Neural cell (in vitro differentiated cells): ENCODE measurements at regions not wholly inside any gene's neighbourhood (a gene's known extent, or its start where the extent isn't known, plus 50 kb on each side); places are given as distances from the start of the nearest gene placed in this dataset.

Source experiments
- H2AFZ ChIP-seq: fragments of 200-600, 300-800 bp; sonication (generic), shearing (Covaris generic); 2 replicates; pipeline ENCODE4 v1.6.0; 2014; ENCODE audit warnings: low read depth, mild to moderate bottlenecking, antibody characterized with exemption, low read length, moderate library complexity
- H3F3A ChIP-seq: fragments of 200-600 bp; shearing (Covaris generic); 2 replicates; pipeline ENCODE4 v1.6.1; 2016; ENCODE audit warnings: mild to moderate bottlenecking, moderate library complexity, mixed read lengths, antibody characterized with exemption, low read length; ENCODE audit not compliant: insufficient read depth, poor library complexity, severe bottlenecking
- H3K27ac ChIP-seq: fragments of 200-600, 300-800 bp; sonication (generic), shearing (Covaris generic); 2 replicates; pipeline ENCODE4 v1.5.1; 2014; ENCODE audit warnings: mild to moderate bottlenecking, low read length, moderate library complexity
- H3K27me3 ChIP-seq: fragments of 300-800, 200-600 bp; sonication (generic), shearing (Covaris generic); 2 replicates; pipeline ENCODE4 v1.6.0; 2014; ENCODE audit warnings: mild to moderate bottlenecking, low read depth, low read length, moderate library complexity; ENCODE audit not compliant: insufficient read depth
- H3K36me3 ChIP-seq: fragments of 300-800, 200-600 bp; sonication (generic), shearing (Covaris generic); 2 replicates; pipeline ENCODE4 v1.5.1; 2014; ENCODE audit warnings: mild to moderate bottlenecking, antibody characterized with exemption, low read length, moderate library complexity; ENCODE audit not compliant: insufficient read depth
- H3K4me2 ChIP-seq: fragments of 300-800, 200-600 bp; sonication (generic), shearing (Covaris generic); 2 replicates; pipeline ENCODE4 v1.6.0; 2014; ENCODE audit warnings: mild to moderate bottlenecking, low read length
- H3K4me3 ChIP-seq: fragments of 300-800, 200-600 bp; sonication (generic), shearing (Covaris generic); 2 replicates; pipeline ENCODE4 v1.5.1; 2014; ENCODE audit warnings: mild to moderate bottlenecking, low read length, moderate library complexity
- H3K79me2 ChIP-seq: fragments of 200-600 bp; shearing (Covaris generic); replicated peaks from 2 replicates; pipeline ENCODE4 v1.6.0; 2014; ENCODE audit warnings: mild to moderate bottlenecking, low read length, moderate library complexity; ENCODE audit not compliant: insufficient read depth
- H3K9ac ChIP-seq: fragments of 300-800, 200-600 bp; sonication (generic), shearing (Covaris generic); 2 replicates; pipeline ENCODE4 v1.6.1; 2016; ENCODE audit warnings: mild to moderate bottlenecking, low read length, mixed read lengths
- H3K9me2 ChIP-seq: fragments of 200-600 bp; shearing (Covaris generic); 2 replicates; pipeline ENCODE4 v1.6.1; 2016; ENCODE audit warnings: mild to moderate bottlenecking, low read length, mixed read lengths; ENCODE audit not compliant: insufficient read depth
- H3K9me3 ChIP-seq: fragments of 200-600, 300-800 bp; sonication (generic), shearing (Covaris generic); 2 replicates; pipeline ENCODE4 v1.6.1; 2016; ENCODE audit warnings: mild to moderate bottlenecking, mixed run types, low read length, moderate library complexity, mixed read lengths
- H4K20me1 ChIP-seq: fragments of 200-600 bp; shearing (Covaris generic); 2 replicates; pipeline ENCODE4 v1.6.1; 2016; ENCODE audit warnings: mild to moderate bottlenecking, mixed run types; ENCODE audit not compliant: insufficient read depth
- CTCF ChIP-seq: fragments of 450-650 bp; IDR thresholded peaks from 2 replicates; pipeline ENCODE4 v1.5.1; 2014; ENCODE audit warnings: antibody characterized with exemption, mild to moderate bottlenecking, moderate library complexity; ENCODE audit not compliant: poor library complexity, severe bottlenecking
- EP300 ChIP-seq: fragments of 450-650 bp; conservative IDR thresholded peaks from 2 replicates; pipeline ENCODE4 v1.6.1; 2014; ENCODE audit warnings: antibody characterized with exemption, mild to moderate bottlenecking, moderate library complexity; ENCODE audit not compliant: poor library complexity, severe bottlenecking
- EZH2 ChIP-seq: fragments of 200-600, 300-800 bp; shearing (Covaris generic), sonication (generic); IDR thresholded peaks from 2 replicates; pipeline ENCODE4 v1.6.1; 2014; ENCODE audit warnings: antibody characterized with exemption, low read length, borderline replicate concordance, mild to moderate bottlenecking; ENCODE audit not compliant: insufficient read depth, poor library complexity, severe bottlenecking
- MXI1 ChIP-seq: fragments of 450-650 bp; conservative IDR thresholded peaks from 2 replicates; pipeline ENCODE4 v1.6.1; 2014; ENCODE audit warnings: antibody characterized with exemption, mild to moderate bottlenecking; ENCODE audit not compliant: poor library complexity, severe bottlenecking
- POLR2AphosphoS5 ChIP-seq: IDR thresholded peaks from 2 replicates; pipeline ENCODE4 v1.6.1; 2012
- RAD21 ChIP-seq: fragments of 450-650 bp; conservative IDR thresholded peaks from 2 replicates; pipeline ENCODE4 v1.6.1; 2014; ENCODE audit warnings: antibody characterized with exemption, mild to moderate bottlenecking, moderate library complexity
- REST ChIP-seq: IDR thresholded peaks from 2 replicates; pipeline ENCODE4 v1.6.1; 2012; ENCODE audit warnings: borderline replicate concordance
- SMC3 ChIP-seq: fragments of 450-650 bp; conservative IDR thresholded peaks from 2 replicates; pipeline ENCODE4 v1.6.1; 2014; ENCODE audit warnings: antibody characterized with exemption, mild to moderate bottlenecking, moderate library complexity; ENCODE audit not compliant: poor library complexity
- TAF1 ChIP-seq: IDR thresholded peaks from 2 replicates; pipeline ENCODE4 v1.6.1; 2012; ENCODE audit warnings: low read depth

GRCh38 chr11:109707411-109707810 lies 285.4 kb downstream of the C11orf87 start:
- Histone ChIP-seq H3K9me2 (no peaks in the 10 kb centered on the region), H3K36me3 (no peaks in the 10 kb centered on the region), H3F3A (no peaks in the 10 kb centered on the region), H4K20me1 (no peaks in the 10 kb centered on the region), H3K79me2 (no peaks in the 10 kb centered on the region), H3K4me3 (no peak overlapping the region), H3K9ac (no peak overlapping the region), H3K27me3 (no peaks in the 10 kb centered on the region), H3K27ac (no peak overlapping the region), H3K9me3 (no peaks in the 10 kb centered on the region), H2AFZ (no peak overlapping the region), H3K4me2 (no peak overlapping the region)
- TF ChIP-seq POLR2AphosphoS5 (no peak), REST (no peak), RAD21 (no peak), TAF1 (no peak), MXI1 (no peak), CTCF (no peak), EP300 (no peak), EZH2 (no peak), SMC3 (no peak)

- no peaks in the 10 kb centered on the region for H3K9me2 ChIP-seq
Observed at GRCh38 chr11:109708184-109708583, 286.2 kb downstream of the C11orf87 start.

More at GRCh38 chr11:109708184-109708583, 286.2 kb downstream of the C11orf87 start:
- Histone ChIP-seq H3K79me2 (no peaks in the 10 kb centered on the region), H3F3A (no peaks in the 10 kb centered on the region), H3K27ac (no peak overlapping the region), H3K27me3 (no peaks in the 10 kb centered on the region), H3K9me3 (no peaks in the 10 kb centered on the region), H4K20me1 (no peaks in the 10 kb centered on the region), H3K4me2 (no peak overlapping the region), H3K36me3 (no peaks in the 10 kb centered on the region), H3K4me3 (no peak overlapping the region), H2AFZ (no peak overlapping the region), H3K9ac (no peak overlapping the region)
- TF ChIP-seq EZH2: no peak
- TF ChIP-seq CTCF: no peak
- TF ChIP-seq RAD21: no peak
- TF ChIP-seq EP300: no peak
- TF ChIP-seq SMC3: no peak
- no peak for TF ChIP-seq REST
